GM06990 (cell line): ENCODE measurements at regions not wholly inside any gene's neighbourhood (a gene's known extent, or its start where the extent isn't known, plus 50 kb on each side); places are given as distances from the start of the nearest gene placed in this dataset.
"Not testable (repeated sequence)": the region's sequence is repeated elsewhere in the genome, so short reads cannot be mapped to it uniquely, and the experiment has no call there.

Source experiments
- DNase-seq: peaks from one replicate; pipeline ENCODE4 v3.0.0-alpha.2; 2011; ENCODE audit not compliant: insufficient read length; ENCODE audit errors: extremely low read depth
- H3K27me3 ChIP-seq: replicated peaks from 2 replicates; pipeline ENCODE4 v1.6.0; 2011; ENCODE audit warnings: low read length; ENCODE audit not compliant: control insufficient read depth, insufficient read depth
- H3K36me3 ChIP-seq: 2 replicates; pipeline ENCODE4 v1.5.1; 2011; ENCODE audit warnings: low read length; ENCODE audit not compliant: control insufficient read depth, insufficient read depth
- H3K4me3 ChIP-seq: replicated peaks from 2 replicates; pipeline ENCODE4 v1.5.1; 2011; ENCODE audit warnings: low read depth, mild to moderate bottlenecking, control low read depth, low read length
- TF ChIP-seq, protein P1 (sequence below): IDR thresholded peaks from 2 replicates; pipeline ENCODE4 v1.5.1; 2011; ENCODE audit warnings: low read length, control low read depth, mild to moderate bottlenecking, inconsistent platforms; ENCODE audit not compliant: insufficient read depth, poor library complexity, severe bottlenecking

DNA sequence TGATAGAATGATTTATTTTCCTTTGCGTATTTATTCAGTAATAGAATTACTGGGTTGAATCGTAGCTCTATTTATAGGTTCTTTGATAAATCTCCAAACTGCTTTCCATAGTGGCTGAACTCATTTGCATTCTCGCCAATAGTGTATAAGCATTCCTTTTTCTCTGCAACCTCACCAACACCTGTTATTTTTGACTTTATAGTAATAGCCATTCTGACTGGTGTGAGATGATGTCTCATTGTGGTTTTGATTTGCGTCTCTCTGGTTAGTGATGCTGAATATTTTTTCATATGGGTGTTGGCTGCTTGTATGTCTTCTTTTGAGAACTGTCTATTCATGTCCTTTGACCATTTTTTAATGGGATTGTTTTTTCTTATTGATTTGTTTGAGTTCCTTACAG lies 160.7 kb downstream of the MID1IP1 start:
- TF ChIP-seq, protein P1, sequence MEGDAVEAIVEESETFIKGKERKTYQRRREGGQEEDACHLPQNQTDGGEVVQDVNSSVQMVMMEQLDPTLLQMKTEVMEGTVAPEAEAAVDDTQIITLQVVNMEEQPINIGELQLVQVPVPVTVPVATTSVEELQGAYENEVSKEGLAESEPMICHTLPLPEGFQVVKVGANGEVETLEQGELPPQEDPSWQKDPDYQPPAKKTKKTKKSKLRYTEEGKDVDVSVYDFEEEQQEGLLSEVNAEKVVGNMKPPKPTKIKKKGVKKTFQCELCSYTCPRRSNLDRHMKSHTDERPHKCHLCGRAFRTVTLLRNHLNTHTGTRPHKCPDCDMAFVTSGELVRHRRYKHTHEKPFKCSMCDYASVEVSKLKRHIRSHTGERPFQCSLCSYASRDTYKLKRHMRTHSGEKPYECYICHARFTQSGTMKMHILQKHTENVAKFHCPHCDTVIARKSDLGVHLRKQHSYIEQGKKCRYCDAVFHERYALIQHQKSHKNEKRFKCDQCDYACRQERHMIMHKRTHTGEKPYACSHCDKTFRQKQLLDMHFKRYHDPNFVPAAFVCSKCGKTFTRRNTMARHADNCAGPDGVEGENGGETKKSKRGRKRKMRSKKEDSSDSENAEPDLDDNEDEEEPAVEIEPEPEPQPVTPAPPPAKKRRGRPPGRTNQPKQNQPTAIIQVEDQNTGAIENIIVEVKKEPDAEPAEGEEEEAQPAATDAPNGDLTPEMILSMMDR = no peak
- no peaks in the 10 kb centered on the region for H3K27me3 ChIP-seq
- no peak for DNase-seq
- H3K4me3 ChIP-seq = no peak overlapping the region
- H3K36me3 ChIP-seq = no peaks in the 10 kb centered on the region

DNA sequence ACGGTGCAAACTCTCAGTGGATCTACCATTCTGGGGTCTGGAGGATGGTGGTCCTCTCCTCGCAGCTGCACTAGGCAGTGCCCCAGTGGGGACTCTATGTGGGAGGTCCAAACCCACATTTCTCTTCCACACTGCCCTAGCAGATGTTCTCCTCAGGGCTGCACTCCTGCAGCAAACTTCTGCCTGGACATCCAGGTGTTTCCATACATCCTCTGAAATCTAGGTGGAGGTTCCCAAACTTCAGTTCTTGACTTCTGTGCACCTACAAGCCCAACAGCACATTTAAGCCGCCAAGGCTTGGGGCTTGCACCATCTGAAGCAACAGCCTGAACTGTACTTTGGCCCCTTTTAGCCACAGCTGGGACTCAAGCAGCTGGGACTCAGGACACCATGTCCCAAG lies 162.0 kb downstream of the MID1IP1 start:
- not testable (repeated sequence) for H3K36me3 ChIP-seq, H3K4me3 ChIP-seq, DNase-seq, H3K27me3 ChIP-seq

DNA sequence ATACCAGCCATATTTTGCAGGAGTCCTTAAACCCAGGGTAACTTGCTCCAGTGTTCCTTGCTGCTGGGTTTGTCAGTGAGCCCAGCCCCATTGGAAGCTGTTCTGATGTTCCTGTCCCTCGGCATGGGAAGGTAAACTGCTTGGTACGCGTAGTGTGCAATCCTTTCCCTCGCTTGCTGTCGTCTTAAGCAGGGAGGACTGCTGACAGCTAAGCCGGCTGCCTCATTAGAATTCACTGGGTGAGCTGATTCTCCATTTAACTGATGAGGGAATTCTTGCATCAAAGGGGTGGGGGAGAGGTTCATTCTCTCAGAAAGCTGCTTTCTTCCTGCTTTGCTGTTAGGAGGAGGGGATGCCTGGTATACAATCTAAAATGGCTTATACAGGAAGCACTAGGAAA lies 164.6 kb downstream of the MID1IP1 start:
- H3K36me3 ChIP-seq = no peaks in the 10 kb centered on the region
- TF ChIP-seq, protein P1 = no peak
- no peak for DNase-seq

DNA sequence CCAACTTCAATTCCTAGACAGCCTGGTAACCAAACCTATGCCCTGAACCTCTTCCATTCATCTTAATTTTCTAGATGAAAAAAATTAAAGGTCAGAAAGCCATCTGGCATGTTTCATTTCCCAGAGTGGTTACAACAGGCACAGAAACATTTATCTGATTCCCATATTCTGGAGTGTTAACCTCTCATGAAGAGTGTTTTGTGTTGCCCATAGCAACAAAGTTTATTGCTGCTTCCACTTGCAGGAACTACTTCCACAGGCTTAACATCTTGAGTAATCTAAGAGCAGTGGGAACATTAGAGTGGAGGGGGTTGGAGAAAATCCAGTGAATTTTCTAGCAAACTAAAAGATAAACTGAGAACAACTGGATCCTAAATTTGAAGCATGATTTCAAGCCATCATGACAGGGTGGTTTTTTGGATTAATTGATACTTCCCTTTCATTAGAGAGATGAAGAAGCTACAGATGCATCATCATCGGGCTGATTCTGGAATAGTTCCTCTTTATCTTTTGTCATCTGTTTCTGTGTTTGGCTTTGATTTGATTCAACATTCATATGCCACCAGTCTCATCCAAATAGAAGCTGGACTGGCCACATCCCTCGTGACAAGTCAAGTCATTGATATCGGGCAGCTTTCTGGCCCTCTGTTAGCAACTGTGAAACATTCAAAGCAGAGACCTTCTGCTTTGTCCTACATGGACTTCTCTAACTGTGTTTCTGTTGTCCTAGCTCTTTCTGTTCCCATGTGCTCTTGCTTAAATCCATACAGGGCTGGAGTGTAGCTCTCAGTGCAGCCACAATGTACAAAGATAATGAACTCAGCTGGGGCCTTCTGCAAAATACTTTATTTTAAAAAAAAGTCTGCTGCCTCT lies 167.3 kb downstream of the MID1IP1 start:
- no peak overlapping the region for H3K4me3 ChIP-seq
- H3K27me3 ChIP-seq = no peaks in the 10 kb centered on the region
- H3K36me3 ChIP-seq = no peaks in the 10 kb centered on the region
- no peak for DNase-seq
- TF ChIP-seq, protein P1 = no peak

More for the DNA sequence above, 164.6 kb downstream of the MID1IP1 start:
- Histone ChIP-seq H3K27me3 (no peaks in the 10 kb centered on the region), H3K4me3 (no peak overlapping the region)

DNA sequence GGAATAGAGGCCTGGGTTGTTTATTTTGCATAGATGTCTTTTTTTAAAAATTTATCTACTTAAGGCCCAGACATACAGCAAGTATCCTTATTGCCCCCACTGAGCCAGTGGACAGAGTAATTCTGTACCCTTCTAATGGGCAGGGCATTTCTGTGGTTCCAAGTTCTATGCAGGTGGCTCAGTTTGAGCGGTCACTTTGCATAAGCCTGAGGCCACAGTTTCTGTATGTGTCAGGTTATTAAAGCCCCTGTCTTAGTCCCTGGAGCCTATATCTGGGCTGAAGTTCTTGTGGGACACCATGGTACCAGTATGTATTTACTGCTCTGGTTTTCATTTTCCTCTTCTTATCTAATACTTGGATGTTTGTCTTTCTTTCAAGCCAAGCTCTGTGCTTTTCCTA lies 168.8 kb downstream of the MID1IP1 start:
- DNase-seq = no peak
- no peak overlapping the region for H3K4me3 ChIP-seq
- TF ChIP-seq, protein P1 = no peak
- H3K36me3 ChIP-seq = no peaks in the 10 kb centered on the region
- H3K27me3 ChIP-seq = no peaks in the 10 kb centered on the region

DNA sequence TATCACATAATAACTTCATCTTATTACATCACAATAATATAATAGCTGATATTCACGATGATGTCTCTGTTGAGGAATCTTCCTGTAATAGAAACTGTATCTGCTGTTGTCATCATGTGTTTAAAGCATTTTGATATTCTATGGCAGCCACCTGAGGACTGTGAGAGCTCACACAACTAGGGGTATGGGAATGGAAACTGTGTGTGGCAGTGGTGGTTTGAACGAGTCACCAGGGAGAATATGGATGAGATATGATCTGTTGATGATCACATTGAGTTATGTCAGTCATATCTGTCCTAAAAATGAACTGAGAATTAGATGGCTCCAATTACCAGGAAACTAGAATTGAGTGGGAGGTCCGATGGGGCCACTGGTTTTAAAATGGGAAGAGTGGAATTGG lies 169.6 kb downstream of the MID1IP1 start:
- no peaks in the 10 kb centered on the region for H3K27me3 ChIP-seq

More for the DNA sequence above, 169.6 kb downstream of the MID1IP1 start:
- no peaks in the 10 kb centered on the region for H3K36me3 ChIP-seq
- H3K4me3 ChIP-seq = no peak overlapping the region
- TF ChIP-seq, protein P1 = no peak
- no peak for DNase-seq
